Choroid plexus epithelial cell (primary cell): ENCODE measurements at regions not wholly inside any gene's neighbourhood (a gene's known extent, or its start where the extent isn't known, plus 50 kb on each side); places are given as distances from the start of the nearest gene placed in this dataset.
"Not testable (repeated sequence)": the region's sequence is repeated elsewhere in the genome, so short reads cannot be mapped to it uniquely, and the experiment has no call there.

Source experiments
- DNase-seq: peaks from one replicate; pipeline ENCODE4 v3.0.0-alpha.2; 2010; ENCODE audit warnings: low read depth
- H3K4me3 ChIP-seq: 2 replicates; pipeline ENCODE4 v1.5.1; 2011; ENCODE audit warnings: low read depth, mild to moderate bottlenecking, control low read depth, low read length, moderate library complexity
- TF ChIP-seq, protein P1 (sequence below): conservative IDR thresholded peaks from 2 replicates; pipeline ENCODE4 v1.5.1; 2011; ENCODE audit warnings: low read depth, mild to moderate bottlenecking, control low read depth, inconsistent platforms, low read length, moderate library complexity

DNA sequence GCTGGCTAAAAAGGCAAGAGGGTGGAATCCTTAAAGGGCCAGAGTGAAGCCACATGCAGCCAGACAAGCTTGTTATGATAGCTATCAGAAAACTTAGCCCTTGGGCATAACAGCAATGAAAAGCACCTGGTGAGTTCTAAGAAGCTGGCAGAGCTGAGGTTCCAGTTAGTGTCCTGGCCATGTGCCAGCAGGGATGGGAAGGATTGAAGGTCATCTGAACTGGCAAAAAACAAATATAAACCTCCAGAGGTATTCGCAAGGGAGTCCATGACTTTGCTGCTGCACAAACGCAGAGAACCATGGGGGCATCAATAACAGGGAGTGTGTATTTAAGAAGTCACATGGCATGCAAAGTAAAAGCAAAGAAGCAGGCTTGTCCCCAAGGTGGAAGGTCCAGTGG, 208.9 kb downstream of the FAM47A start:
- H3K4me3 ChIP-seq: no peak overlapping the region
- no peak for DNase-seq
- TF ChIP-seq, protein P1, sequence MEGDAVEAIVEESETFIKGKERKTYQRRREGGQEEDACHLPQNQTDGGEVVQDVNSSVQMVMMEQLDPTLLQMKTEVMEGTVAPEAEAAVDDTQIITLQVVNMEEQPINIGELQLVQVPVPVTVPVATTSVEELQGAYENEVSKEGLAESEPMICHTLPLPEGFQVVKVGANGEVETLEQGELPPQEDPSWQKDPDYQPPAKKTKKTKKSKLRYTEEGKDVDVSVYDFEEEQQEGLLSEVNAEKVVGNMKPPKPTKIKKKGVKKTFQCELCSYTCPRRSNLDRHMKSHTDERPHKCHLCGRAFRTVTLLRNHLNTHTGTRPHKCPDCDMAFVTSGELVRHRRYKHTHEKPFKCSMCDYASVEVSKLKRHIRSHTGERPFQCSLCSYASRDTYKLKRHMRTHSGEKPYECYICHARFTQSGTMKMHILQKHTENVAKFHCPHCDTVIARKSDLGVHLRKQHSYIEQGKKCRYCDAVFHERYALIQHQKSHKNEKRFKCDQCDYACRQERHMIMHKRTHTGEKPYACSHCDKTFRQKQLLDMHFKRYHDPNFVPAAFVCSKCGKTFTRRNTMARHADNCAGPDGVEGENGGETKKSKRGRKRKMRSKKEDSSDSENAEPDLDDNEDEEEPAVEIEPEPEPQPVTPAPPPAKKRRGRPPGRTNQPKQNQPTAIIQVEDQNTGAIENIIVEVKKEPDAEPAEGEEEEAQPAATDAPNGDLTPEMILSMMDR: no peak

DNA sequence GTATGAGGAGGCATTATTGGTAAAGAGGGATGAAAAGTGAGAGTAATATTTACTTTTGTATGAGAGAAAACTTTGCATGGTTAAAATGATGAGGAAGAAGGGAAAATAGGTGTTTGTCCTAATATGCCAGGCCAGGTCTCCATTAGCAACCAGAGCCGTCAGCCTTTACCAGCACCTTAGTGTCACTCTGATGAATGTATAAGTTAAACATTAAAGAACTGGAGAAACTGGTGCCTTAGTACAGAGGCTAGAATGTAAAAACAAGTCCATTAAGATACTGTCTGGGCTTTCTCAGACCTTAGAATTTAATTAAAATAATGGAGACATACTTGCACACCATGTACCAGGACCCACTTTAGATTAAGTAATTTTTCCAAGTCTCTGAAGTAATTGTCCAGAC, 222.3 kb downstream of the FAM47A start:
- TF ChIP-seq, protein P1: no peak
- no peak overlapping the region for H3K4me3 ChIP-seq
- DNase-seq: no peak

DNA sequence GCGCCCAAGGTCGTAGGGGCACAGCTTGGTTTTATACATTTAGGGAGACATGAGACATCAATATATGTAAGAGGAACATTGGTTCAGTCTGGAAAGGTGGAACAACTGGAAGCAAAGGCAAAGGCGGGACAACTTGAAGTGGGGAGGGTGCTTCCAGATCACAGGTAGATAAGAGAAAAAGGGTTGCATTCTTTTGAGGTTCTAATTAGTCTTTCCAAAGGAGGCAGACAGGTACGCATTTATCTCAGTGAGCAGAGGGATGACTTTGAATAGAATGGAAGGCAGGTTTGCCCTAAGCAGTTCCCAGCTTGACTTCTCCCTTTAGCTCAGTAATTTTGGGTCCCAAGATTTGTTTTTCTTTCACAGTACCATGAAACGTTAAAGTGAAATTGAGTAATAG, 223.2 kb downstream of the FAM47A start:
- DNase-seq: no peak
- TF ChIP-seq, protein P1: no peak
- H3K4me3 ChIP-seq: no peak overlapping the region

DNA sequence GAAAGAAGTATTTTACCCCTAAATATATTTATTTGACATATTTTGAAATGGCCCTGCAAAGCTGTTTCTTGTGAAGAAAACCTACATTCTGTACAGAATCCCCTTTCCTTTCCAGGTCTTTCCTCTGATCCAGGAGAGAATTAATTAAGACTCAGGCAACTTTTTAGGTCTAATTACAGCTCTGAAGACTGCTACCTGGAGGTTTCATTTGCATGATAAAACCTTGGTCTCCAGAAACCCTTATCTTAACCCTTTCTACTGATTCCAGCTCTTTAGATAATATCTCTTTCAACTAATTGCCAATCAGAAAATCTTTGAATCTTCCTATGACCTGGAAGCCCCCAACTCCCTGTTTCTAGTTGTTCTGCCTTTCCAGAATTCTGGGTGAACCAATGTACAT, 224.0 kb downstream of the FAM47A start:
- no peak for DNase-seq
- H3K4me3 ChIP-seq: no peak overlapping the region
- TF ChIP-seq, protein P1: no peak

DNA sequence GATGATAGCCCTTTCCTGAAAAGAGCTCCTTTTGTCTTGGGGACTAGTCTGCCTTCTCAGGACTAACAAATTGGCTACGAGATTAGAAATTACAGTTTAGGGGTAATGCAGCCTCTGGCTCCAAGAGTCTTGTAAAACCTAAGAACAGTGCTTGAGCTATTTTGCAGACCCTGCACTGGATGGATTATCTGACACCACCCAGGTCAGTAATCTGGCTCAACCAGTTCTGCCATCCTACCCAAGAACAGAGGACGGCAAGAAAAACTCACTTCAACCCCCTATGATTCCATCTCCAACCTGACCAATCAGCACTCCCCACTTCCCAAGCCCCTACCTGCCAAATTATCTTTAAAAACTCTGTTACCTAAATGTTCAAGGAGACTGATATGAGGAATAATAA, 225.1 kb downstream of the FAM47A start:
- TF ChIP-seq, protein P1: no peak
- H3K4me3 ChIP-seq: no peak overlapping the region
- DNase-seq: no peak

DNA sequence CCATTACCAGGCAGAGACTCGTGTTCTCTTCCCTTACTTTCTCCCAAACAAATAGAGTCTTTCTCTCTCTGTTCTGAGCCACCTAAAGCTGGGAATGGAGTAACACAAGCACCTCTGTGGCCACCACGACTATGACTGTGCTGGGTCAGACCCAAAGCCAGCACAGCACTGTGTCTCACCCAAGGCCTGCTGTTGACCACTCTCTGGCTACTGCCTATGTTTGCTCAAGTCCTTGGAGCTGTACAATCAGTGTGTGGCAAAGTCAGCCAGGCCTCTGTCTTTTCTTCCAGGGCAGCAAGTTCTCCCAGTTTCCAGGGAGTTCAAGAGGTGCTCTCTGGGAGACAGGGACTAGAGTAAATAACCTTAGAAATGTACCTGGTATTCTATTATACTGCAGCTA, 239.4 kb downstream of the FAM47A start:
- TF ChIP-seq, protein P1: no peak
- no peak for DNase-seq
- no peak overlapping the region for H3K4me3 ChIP-seq

DNA sequence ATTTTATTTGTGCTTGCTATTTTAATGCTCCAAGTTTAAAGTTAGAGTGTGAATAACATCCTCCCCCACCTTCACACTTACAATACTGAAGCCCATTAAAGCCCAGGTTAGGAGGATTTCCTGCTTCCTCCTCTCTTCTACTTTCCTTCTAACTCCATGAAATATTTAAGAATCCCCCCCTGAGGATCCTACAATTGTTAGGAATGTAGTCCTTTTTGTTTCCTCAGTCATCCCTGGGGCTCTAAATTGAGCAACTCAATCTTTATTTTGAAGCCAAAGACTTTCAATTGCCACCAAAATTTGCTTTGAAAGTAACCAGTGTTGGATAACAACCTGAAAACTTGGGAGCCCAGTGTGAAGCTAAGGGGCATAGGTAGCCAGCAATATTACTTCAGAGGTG, 276.9 kb downstream of the FAM47A start:
- TF ChIP-seq, protein P1: no peak
- no peak for DNase-seq
- no peak overlapping the region for H3K4me3 ChIP-seq

DNA sequence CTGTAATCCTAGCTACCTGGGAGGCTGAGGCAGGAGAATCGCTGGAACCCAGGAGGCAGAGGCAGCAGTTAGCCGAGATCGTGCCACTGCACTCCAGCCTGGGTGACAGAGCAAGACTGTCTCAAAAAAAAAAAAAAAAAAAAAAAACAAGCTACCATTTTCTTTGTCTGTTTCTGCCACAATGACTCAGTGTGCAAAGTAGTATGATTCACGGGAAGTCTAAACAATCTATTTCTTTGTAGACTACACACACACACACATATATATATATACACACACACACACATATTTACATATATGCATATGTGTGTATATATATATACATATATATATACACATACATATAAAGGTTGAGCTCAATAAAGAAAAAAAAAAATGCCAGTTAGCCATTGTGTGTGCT, 280.0 kb downstream of the FAM47A start:
- DNase-seq, H3K4me3 ChIP-seq: not testable (repeated sequence)
